ENCODE measurements at regions not wholly inside any gene's neighbourhood (a gene's known extent, or its start where the extent isn't known, plus 50 kb on each side); places are given as distances from the start of the nearest gene placed in this dataset.
A peak's percentile ranks its signal among the peaks of the same experiment; 100 is the strongest.

GRCh38 chr15:48052946-48053345 lies 67.8 kb upstream of the SLC24A5 start:
- no peak overlapping the region for H3K27ac Mint-ChIP-seq
- peaks cover 2% of the 10 kb centered on the region for H3K27me3 Mint-ChIP-seq
- H3K4me3 Mint-ChIP-seq = peak overlapping the region in 1 of 4 donors; percentile 26
- H3K4me1 Mint-ChIP-seq = peaks cover 0 to 2% (median 0%) of the 10 kb centered on the region in 3 donors
- no peaks in the 10 kb centered on the region for H3K36me3 Mint-ChIP-seq
- H3K9me3 Mint-ChIP-seq = peaks cover 0 to 7% (median 7%) of the 10 kb centered on the region in 3 donors

GRCh38 chr15:48058371-48058770 lies 62.4 kb upstream of the SLC24A5 start:
- Mint-ChIP-seq H3K36me3 (no peaks in the 10 kb centered on the region), H3K27ac (no peak overlapping the region), H3K27me3 (peaks cover 2% of the 10 kb centered on the region), H3K4me1 (peaks cover 0 to 6% (median 0%) of the 10 kb centered on the region in 3 donors), H3K4me3 (no peak overlapping the region), H3K9me3 (peaks cover 0 to 7% (median 5%) of the 10 kb centered on the region in 3 donors)

GRCh38 chr15:48059791-48060190 lies 61.0 kb upstream of the SLC24A5 start:
- H3K27me3 Mint-ChIP-seq = peaks cover under 1% of the 10 kb centered on the region
- H3K9me3 Mint-ChIP-seq = peaks cover 0 to 7% (median 5%) of the 10 kb centered on the region in 3 donors
- no peak overlapping the region for H3K4me3 Mint-ChIP-seq
- H3K27ac Mint-ChIP-seq = no peak overlapping the region
- H3K36me3 Mint-ChIP-seq = no peaks in the 10 kb centered on the region
- H3K4me1 Mint-ChIP-seq = peaks cover 0 to 6% (median 0%) of the 10 kb centered on the region in 3 donors

- H3K27me3 Mint-ChIP-seq = no peaks in the 10 kb centered on the region
- no peaks in the 10 kb centered on the region for H3K36me3 Mint-ChIP-seq
- peaks cover 0 to 6% (median 0%) of the 10 kb centered on the region in 3 donors for H3K4me1 Mint-ChIP-seq
- no peak overlapping the region for H3K4me3 Mint-ChIP-seq
- no peak overlapping the region for H3K27ac Mint-ChIP-seq
- peaks cover 0 to 4% (median 3%) of the 10 kb centered on the region in 3 donors for H3K9me3 Mint-ChIP-seq
Observed at GRCh38 chr15:48060396-48060795, 60.4 kb upstream of the SLC24A5 start.

GRCh38 chr15:48061605-48062004 lies 59.2 kb upstream of the SLC24A5 start:
- Mint-ChIP-seq H3K9me3 (peaks cover 0 to 2% (median 0%) of the 10 kb centered on the region in 3 donors), H3K36me3 (no peaks in the 10 kb centered on the region), H3K27ac (no peak overlapping the region), H3K4me1 (peaks cover 0 to 6% (median 0%) of the 10 kb centered on the region in 3 donors), H3K4me3 (no peak overlapping the region), H3K27me3 (peaks cover 5% of the 10 kb centered on the region)

- H3K9me3 Mint-ChIP-seq = peaks cover 0 to 2% (median 0%) of the 10 kb centered on the region in 3 donors
- peaks cover 0 to 6% (median 0%) of the 10 kb centered on the region in 3 donors for H3K4me1 Mint-ChIP-seq
- H3K27ac Mint-ChIP-seq = no peak overlapping the region
- H3K4me3 Mint-ChIP-seq = no peak overlapping the region
- H3K36me3 Mint-ChIP-seq = no peaks in the 10 kb centered on the region
- peaks cover 5% of the 10 kb centered on the region for H3K27me3 Mint-ChIP-seq
Observed at GRCh38 chr15:48062148-48062872, 58.5 kb upstream of the SLC24A5 start.

- no peak overlapping the region for H3K4me3 Mint-ChIP-seq
- H3K27me3 Mint-ChIP-seq = peaks cover 5% of the 10 kb centered on the region
- H3K36me3 Mint-ChIP-seq = no peaks in the 10 kb centered on the region
- H3K9me3 Mint-ChIP-seq = no peaks in the 10 kb centered on the region
- no peak overlapping the region for H3K27ac Mint-ChIP-seq
- H3K4me1 Mint-ChIP-seq = peaks cover 0 to 2% (median 0%) of the 10 kb centered on the region in 3 donors
Observed at GRCh38 chr15:48063411-48063985, 57.3 kb upstream of the SLC24A5 start.

GRCh38 chr15:48064421-48064820 lies 56.4 kb upstream of the SLC24A5 start:
- Mint-ChIP-seq H3K9me3 (no peaks in the 10 kb centered on the region), H3K36me3 (no peaks in the 10 kb centered on the region), H3K27ac (no peak overlapping the region), H3K4me1 (no peaks in the 10 kb centered on the region), H3K4me3 (no peak overlapping the region), H3K27me3 (peaks cover 5% of the 10 kb centered on the region)

GRCh38 chr15:48066456-48066855 lies 54.3 kb upstream of the SLC24A5 start:
- H3K27ac Mint-ChIP-seq = no peak overlapping the region
- no peaks in the 10 kb centered on the region for H3K4me1 Mint-ChIP-seq
- H3K4me3 Mint-ChIP-seq = no peak overlapping the region
- no peaks in the 10 kb centered on the region for H3K36me3 Mint-ChIP-seq
- peaks cover 0 to 2% (median 0%) of the 10 kb centered on the region in 3 donors for H3K9me3 Mint-ChIP-seq
- peaks cover 5% of the 10 kb centered on the region for H3K27me3 Mint-ChIP-seq
